HEK293T (cell line): ENCODE measurements at regions not wholly inside any gene's neighbourhood (a gene's known extent, or its start where the extent isn't known, plus 50 kb on each side); places are given as distances from the start of the nearest gene placed in this dataset.
"Not testable (repeated sequence)": the region's sequence is repeated elsewhere in the genome, so short reads cannot be mapped to it uniquely, and the experiment has no call there.

Experiments used
- BHLHE40 ChIP-seq: fragments of 450-650 bp; IDR thresholded peaks from 2 replicates; pipeline ENCODE4 v1.6.1; 2016; ENCODE audit warnings: mild to moderate bottlenecking, moderate library complexity, borderline replicate concordance
- CTBP1 ChIP-seq: fragments of 450-650 bp; IDR thresholded peaks from 2 replicates; pipeline ENCODE4 v1.6.1; 2016; ENCODE audit warnings: borderline replicate concordance
- FOXA1 ChIP-seq: fragments of 450-650 bp; IDR thresholded peaks from 2 replicates; pipeline ENCODE4 v1.6.1; 2016; ENCODE audit warnings: mild to moderate bottlenecking
- FOXK2 ChIP-seq: fragments of 450-650 bp; IDR thresholded peaks from 2 replicates; pipeline ENCODE4 v1.6.1; 2016; ENCODE audit warnings: mild to moderate bottlenecking
- FOXM1 ChIP-seq: fragments of 450-650 bp; IDR thresholded peaks from 2 replicates; pipeline ENCODE4 v1.6.1; 2017; ENCODE audit warnings: mild to moderate bottlenecking, borderline replicate concordance
- HDGF ChIP-seq: fragments of 450-650 bp; IDR thresholded peaks from 2 replicates; pipeline ENCODE4 v1.6.1; 2017; ENCODE audit warnings: antibody characterized with exemption, borderline replicate concordance
- SP1 ChIP-seq: fragments of 450-650 bp; IDR thresholded peaks from 2 replicates; pipeline ENCODE4 v1.6.1; 2017
- TARDBP ChIP-seq: fragments of 450-650 bp; IDR thresholded peaks from 2 replicates; pipeline ENCODE4 v1.6.1; 2016
- TF ChIP-seq, protein P1 (sequence below): fragments of 450-650 bp; IDR thresholded peaks from 2 replicates; pipeline ENCODE4 v1.6.1; 2016

DNA sequence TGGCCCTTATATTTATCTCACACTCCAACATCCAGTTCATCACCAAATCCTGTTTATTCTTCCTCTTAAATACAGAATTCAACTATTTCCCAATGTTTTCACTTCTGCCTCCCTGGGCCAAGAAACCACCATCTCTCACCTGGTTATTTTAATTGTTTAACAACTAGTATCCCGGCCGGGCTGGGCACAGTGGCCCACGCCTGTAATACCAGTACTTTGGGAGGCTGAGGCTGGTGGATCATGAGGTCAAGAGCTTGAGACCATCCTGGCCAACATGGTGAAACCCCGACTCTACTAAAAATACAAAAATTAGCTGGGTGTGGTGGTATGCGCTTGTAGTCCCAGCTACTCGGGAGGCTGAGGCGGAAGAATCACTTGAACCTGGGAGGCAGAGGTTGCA lies 120.9 kb upstream of the GOLGA6L4 start:
- TF ChIP-seq FOXA1, CTBP1, TARDBP, BHLHE40, FOXM1, FOXK2, HDGF, SP1: not testable (repeated sequence)
- TF ChIP-seq, protein P1, sequence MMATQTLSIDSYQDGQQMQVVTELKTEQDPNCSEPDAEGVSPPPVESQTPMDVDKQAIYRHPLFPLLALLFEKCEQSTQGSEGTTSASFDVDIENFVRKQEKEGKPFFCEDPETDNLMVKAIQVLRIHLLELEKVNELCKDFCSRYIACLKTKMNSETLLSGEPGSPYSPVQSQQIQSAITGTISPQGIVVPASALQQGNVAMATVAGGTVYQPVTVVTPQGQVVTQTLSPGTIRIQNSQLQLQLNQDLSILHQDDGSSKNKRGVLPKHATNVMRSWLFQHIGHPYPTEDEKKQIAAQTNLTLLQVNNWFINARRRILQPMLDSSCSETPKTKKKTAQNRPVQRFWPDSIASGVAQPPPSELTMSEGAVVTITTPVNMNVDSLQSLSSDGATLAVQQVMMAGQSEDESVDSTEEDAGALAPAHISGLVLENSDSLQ: not testable (repeated sequence)
